ENCODE measurements at regions not wholly inside any gene's neighbourhood (a gene's known extent, or its start where the extent isn't known, plus 50 kb on each side); places are given as distances from the start of the nearest gene placed in this dataset.

DNA sequence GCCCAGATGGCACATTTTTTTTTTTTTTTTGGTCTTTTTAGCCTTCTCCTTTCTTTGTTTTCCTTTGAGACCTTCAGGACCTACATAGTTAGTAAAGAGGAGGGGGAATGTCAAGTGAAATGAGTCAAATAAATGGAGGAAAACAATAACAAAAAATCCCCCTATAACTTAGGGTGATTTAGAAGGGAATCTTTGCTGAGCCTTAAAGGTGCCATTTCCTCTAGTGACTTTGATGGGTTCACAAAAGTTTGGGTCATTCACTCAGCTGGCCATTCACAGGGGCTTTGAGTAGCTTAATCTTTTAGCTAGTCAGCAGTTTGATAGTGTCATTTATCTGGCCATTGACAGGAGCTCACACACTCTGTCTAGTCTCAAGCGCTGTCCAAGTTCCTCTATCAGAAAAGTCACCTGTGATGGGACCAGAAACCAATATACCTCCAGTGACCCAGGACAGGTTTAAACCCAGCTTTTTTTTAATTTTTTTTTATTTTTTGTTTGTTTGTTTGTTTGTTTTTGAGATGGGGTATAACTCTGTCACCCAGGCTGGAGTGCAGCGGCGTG lies 275.1 kb upstream of the PRDM1 start:
- TF ChIP-seq, protein P1, sequence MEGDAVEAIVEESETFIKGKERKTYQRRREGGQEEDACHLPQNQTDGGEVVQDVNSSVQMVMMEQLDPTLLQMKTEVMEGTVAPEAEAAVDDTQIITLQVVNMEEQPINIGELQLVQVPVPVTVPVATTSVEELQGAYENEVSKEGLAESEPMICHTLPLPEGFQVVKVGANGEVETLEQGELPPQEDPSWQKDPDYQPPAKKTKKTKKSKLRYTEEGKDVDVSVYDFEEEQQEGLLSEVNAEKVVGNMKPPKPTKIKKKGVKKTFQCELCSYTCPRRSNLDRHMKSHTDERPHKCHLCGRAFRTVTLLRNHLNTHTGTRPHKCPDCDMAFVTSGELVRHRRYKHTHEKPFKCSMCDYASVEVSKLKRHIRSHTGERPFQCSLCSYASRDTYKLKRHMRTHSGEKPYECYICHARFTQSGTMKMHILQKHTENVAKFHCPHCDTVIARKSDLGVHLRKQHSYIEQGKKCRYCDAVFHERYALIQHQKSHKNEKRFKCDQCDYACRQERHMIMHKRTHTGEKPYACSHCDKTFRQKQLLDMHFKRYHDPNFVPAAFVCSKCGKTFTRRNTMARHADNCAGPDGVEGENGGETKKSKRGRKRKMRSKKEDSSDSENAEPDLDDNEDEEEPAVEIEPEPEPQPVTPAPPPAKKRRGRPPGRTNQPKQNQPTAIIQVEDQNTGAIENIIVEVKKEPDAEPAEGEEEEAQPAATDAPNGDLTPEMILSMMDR (IDR thresholded peaks at IDR 0.05 in 4 of 5, conservative IDR thresholded peaks at IDR 0.05 in 1 of 5): no peak
- TF ChIP-seq POLR2A (IDR thresholded peaks at IDR 0.05): no peak

All from gastrocnemius medialis (tissue), 4 donors.